ENCODE measurements at regions not wholly inside any gene's neighbourhood (a gene's known extent, or its start where the extent isn't known, plus 50 kb on each side); places are given as distances from the start of the nearest gene placed in this dataset.
"Not testable (repeated sequence)": the region's sequence is repeated elsewhere in the genome, so short reads cannot be mapped to it uniquely, and the experiment has no call there.

GRCh38 chr6:104486035-104486434 is 373.7 kb downstream of the HACE1 start:
- no peak for DNase-seq

- DNase-seq, result no peak
These were observed 375.1 kb downstream of the HACE1 start for GRCh38 chr6:104484626-104485025.

- DNase-seq, result no peak
These were observed 375.5 kb downstream of the HACE1 start for GRCh38 chr6:104484191-104484590.

- no peak for DNase-seq
These were observed 376.4 kb downstream of the HACE1 start for GRCh38 chr6:104483225-104483834.

GRCh38 chr6:104477569-104477968 is 382.1 kb downstream of the HACE1 start:
- no peak for DNase-seq

- no peak for DNase-seq
These were observed 386.7 kb downstream of the HACE1 start for GRCh38 chr6:104473021-104473429.

GRCh38 chr6:104472021-104472901 is 387.5 kb downstream of the HACE1 start:
- no peak for DNase-seq

GRCh38 chr6:104466306-104466705 is 393.4 kb downstream of the HACE1 start:
- DNase-seq, result no peak

- DNase-seq, result no peak
These were observed 396.7 kb downstream of the HACE1 start for GRCh38 chr6:104462811-104463599.

- no peak for DNase-seq
These were observed 398.8 kb downstream of the HACE1 start for GRCh38 chr6:104460738-104461483.

GRCh38 chr6:104459543-104459942 is 400.2 kb downstream of the HACE1 start:
- no peak for DNase-seq

- no peak for DNase-seq
These were observed 409.8 kb downstream of the HACE1 start for GRCh38 chr6:104449918-104450317.

GRCh38 chr6:104446101-104447080 is 413.3 kb downstream of the HACE1 start:
- DNase-seq, result not testable (repeated sequence)

GRCh38 chr6:104434519-104434918 is 425.2 kb downstream of the HACE1 start:
- DNase-seq, result no peak

- DNase-seq, result no peak
These were observed 428.6 kb downstream of the HACE1 start for GRCh38 chr6:104431096-104431495.

GRCh38 chr6:104428184-104428583 is 431.5 kb downstream of the HACE1 start:
- no peak for DNase-seq

- DNase-seq, result no peak
These were observed 436.0 kb downstream of the HACE1 start for GRCh38 chr6:104423691-104424090.

- no peak for DNase-seq
These were observed 438.1 kb downstream of the HACE1 start for GRCh38 chr6:104421650-104422049.

GRCh38 chr6:104418839-104419238 is 440.9 kb downstream of the HACE1 start:
- DNase-seq, result no peak

GRCh38 chr6:104418125-104418524 is 441.6 kb downstream of the HACE1 start:
- no peak for DNase-seq

GRCh38 chr6:104414723-104415122 is 445.0 kb downstream of the HACE1 start:
- DNase-seq, result no peak

- no peak for DNase-seq
These were observed 446.0 kb downstream of the HACE1 start for GRCh38 chr6:104413767-104414166.

All from activated CD4-positive, CD25-positive, alpha-beta regulatory T cell (primary cell).